ENCODE measurements at regions not wholly inside any gene's neighbourhood (a gene's known extent, or its start where the extent isn't known, plus 50 kb on each side); places are given as distances from the start of the nearest gene placed in this dataset.

- DNase-seq: no peak
Observed at GRCh38 chr16:85534536-85535351, 78.4 kb upstream of the GSE1 start.

DNA sequence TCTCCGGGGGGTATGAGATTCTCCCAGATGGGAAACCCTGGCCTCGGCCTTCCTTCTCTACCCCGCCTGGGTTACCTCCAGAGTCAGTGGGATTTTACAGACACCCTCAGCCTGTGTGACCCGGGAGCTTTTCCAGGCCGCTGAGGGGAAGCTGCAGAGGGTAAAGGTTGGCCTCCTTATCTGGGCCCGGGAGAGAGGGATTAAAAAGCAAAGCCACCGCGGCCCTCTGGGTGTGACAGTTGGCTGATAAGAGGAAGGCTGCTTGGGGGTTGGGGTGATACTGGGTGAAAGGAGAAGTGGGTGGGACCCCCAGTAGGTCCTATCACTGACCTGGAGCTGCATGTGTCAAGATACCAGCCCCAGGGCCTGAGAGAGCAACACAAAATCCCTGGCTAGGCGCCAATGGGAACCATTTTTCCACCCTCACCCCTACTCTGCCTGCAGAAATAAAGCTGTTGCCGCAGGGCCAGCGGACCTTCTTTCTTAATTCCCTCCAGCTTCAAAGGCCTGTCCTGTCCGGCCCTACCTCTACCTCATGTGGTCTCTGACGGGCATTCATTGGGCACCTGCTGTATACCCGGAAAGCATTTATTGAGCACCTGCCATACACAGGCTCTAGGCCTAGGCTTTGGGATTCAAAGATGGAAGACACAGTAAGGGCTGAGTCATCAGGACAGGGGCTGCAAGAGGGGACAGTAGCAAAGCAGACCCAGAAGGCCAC is 77.6 kb upstream of the GSE1 start:
- DNase-seq: peak; percentile 92 to 95

DNA sequence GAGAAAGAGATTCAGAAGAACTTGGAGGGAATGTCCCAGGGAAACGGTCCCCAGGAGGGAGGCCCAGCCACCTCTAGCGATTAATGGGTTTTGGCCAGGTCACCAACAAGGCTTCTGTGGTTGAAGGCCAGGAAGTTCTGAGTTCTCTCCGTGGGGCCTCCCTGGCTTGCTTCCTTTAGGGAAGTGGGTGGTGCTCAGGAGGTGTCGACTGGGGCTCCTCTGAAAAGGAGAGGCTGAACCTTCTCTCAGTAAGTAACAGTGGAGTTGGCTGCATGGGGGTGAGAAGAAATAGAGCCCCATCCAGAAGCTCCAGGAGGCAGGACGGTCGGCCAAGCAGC is 77.1 kb upstream of the GSE1 start:
- DNase-seq: peak; percentile 86 to 87

- DNase-seq: no peak
Observed at GRCh38 chr16:85536411-85537330, 76.5 kb upstream of the GSE1 start.

DNA sequence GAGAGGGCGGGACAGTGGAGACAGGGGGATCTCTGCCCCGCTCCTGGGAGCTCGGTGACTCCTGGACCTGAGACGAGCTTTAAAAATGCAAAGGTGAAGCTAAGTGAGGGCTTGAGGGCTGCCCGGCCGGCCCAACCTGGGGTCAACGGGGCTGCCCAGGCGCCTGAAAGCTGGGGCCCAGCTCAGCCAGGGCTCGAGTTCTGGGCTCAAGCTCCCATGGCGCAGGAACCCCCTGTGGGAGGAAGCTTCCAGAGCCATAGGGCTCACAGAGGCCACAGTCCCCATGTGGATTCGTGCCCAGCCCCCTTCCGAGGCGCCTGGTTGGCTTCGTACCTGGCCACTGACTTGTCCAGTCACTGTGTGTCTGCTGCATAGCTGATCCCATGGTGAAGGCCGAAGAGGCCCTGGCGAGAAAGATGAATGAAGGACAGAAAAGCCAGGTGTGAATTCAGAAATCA is 75.8 kb upstream of the GSE1 start:
- DNase-seq: no peak

- DNase-seq: no peak
Observed at GRCh38 chr16:85537795-85538401, 75.2 kb upstream of the GSE1 start.

DNA sequence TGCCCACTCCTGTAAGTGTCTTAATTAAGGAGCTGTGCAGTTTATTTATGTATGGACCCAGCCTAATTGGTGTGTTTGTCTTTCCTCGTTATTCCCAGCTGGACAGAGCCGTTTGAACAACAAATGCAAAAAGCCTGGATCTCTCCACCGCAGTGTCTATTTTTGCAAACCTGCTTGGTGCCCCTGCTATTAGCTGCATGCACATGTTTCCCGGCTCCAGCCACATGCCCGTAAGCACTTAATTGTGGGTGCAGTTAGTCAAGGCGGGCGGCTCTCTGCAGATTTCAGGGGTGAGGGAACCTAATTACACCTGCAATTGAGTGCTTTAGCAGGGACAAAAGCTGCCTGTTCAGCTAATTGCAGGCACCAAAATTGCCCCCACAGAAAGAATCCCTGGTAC is 74.0 kb upstream of the GSE1 start:
- DNase-seq: no peak

DNA sequence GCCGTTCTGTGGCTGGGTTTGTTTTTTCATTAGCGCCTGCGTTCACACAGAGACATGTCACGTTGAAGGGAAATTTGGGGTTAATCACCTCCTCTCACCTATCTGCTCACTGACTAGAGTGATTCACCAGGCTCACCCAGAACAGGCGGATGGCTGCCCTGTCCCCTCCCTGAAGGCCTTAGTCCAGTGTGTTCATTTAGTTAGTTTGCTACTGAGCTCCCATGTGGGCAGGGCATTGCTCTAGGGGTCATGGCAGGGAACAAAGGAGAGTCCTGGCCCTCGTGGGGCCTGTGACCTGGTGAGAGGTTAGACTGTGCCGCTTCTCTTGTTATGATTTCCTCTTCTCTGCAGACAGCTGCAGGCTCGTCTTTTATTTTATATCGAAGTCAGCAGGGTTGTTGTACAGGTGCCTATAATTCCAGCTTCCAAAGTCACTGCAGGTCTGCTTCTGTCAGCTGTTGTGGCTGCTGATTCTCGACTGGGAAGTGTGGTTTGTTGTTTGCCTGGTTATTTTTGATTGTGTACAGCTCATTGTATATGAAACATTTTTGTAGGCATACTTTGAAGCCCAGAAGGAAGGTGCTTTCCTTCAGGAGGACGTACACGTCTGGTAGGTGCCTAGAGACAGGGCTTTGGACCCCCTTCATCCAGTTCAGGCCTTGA is 73.4 kb upstream of the GSE1 start:
- no peak for DNase-seq

- DNase-seq: no peak
Observed at GRCh38 chr16:85541181-85541580, 71.9 kb upstream of the GSE1 start.

GRCh38 chr16:85541619-85541979 is 71.5 kb upstream of the GSE1 start:
- no peak for DNase-seq

DNA sequence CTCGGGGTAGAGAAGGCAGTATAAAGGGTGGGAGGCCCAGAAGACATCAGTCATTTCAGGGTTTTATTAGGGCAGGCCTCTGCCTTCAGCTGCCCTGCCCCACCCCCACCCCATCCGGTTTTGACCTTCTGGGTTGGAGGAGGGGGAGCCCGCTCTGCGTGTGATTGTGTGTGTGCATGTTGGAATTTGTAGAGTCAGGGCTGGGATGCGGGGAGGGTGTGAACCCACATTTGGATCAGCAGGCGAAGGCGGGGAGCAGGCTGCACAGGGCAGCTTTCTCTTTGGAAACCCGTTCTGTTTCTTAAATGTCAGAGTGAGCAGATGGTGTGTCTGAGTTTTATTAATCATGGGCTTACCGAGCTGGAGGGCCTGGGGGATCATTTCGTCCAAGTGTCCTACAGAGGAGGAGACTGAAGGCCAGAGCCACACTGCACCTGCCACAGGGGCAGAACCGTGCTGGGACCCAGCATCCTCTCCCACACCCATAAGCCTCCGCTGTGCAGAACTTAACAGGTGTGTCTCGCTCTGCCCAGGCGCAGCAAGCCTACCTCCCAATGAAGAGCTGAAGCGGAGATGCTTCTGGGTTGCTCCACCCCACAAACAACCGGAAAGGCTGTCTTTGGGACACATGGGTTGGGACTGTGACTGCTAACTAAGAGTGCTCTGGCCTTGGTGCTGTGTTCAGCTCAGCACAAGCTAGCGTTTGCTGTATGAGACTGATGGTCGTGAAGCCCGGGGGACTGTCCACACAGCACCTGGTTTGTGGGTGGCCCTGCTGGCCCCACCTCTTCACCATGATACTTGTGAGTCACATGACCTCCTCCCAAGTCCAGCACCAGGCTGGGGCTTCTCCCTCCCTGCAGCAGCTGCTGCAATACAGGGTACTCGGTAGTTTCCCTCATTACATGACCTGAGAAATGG is 70.9 kb upstream of the GSE1 start:
- no peak for DNase-seq

DNA sequence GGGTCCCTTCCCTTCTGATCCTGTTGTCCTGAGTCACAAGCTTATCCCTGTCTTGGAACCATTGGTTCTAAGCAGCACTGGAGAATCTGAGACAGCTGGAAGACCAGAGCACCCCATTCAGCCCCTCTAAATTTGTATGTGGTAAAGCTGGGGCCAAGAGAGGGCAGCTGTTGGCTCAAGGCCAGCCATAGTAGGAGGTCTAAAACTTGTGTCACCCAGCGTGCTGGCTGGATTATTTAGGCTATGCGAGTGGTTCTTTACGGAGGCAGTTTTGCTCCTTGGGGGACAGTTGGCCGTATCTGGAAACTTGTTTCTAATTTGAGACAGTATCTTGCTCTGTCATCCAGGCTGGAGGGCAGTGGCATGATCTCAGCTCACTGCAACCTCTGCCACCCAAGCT is 69.6 kb upstream of the GSE1 start:
- no peak for DNase-seq

GRCh38 chr16:85544016-85544415 is 69.1 kb upstream of the GSE1 start:
- no peak for DNase-seq

- no peak for DNase-seq
Observed at GRCh38 chr16:85544668-85545067, 68.5 kb upstream of the GSE1 start.

DNA sequence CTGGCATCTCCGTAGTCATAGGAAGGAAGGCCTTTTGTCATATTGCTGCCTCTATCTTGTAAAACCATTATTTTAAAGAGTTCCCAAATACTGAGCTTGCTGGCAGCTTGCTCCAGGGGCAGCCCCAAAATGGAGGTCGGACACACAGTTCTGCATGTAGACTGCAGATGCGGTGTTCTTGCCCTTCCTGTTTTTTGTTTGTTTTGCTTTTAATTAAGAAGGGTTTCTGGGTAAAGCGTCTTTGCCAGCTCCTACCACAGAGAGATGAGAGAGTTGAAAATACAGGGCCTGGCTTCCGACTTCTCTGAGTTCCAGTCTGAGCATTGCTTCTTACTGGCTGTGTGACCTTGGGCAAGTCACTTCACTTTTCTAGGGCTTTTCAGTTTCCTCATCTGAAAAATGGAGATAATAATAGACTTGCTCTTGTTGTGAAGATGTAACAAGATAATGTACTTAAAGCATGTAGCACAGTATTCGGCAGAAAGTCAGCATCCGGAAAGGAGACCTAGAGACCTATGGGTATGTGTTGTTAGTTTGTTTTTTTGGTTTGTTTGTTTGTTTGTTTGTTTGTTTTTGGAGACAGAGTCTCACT is 67.8 kb upstream of the GSE1 start:
- no peak for DNase-seq

- no peak for DNase-seq
Observed at GRCh38 chr16:85546585-85547447, 66.3 kb upstream of the GSE1 start.

DNA sequence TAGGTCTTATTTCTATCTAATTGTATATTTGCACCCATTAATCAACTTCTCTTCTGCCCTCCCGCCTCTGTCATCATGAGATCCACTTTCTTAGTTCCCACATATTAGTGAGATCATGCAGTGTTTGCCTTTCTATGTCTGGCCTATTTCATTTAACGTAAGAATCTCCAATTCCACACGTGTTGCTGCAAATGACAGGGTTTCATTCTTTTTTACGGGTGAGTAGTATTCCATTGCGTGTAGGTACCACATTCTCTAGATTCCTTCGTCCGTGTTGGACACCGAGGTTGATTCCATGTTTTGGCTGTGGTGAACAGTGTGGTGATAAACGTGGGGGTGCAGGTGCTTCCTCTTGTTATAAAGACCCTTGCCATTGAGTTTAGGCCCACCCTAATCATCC is 64.7 kb upstream of the GSE1 start:
- no peak for DNase-seq

DNA sequence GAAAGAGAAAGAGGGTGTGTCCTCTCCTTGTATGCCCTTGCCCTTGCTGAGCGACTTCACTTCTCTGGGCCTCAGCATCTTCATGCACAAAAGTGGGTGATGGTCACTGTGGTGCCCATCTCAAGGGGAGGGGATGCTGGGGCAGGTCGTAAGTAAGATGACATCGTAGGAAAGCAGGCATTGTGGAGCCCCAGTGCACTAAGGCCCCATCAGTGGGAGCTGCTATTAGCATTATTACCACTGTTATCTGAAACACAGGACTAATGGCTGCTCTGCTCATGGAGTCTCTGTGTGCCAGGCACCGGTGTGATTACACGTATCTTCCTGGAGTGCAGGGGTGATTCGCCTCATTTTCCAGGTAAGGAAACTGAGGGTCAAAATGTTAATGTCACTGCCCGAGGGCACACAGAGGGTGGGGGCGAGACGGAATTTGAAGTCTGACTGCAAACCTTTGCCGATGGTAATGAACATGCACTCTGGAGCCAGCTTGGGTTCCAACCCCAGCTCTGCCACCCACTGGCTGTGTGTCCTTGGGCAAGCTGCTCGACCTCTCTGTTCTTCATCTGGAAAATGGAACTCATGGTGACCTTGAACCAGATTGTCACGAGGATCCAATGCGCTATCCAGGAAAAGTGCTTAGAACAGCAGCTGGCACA is 63.2 kb upstream of the GSE1 start:
- DNase-seq: no peak

DNA sequence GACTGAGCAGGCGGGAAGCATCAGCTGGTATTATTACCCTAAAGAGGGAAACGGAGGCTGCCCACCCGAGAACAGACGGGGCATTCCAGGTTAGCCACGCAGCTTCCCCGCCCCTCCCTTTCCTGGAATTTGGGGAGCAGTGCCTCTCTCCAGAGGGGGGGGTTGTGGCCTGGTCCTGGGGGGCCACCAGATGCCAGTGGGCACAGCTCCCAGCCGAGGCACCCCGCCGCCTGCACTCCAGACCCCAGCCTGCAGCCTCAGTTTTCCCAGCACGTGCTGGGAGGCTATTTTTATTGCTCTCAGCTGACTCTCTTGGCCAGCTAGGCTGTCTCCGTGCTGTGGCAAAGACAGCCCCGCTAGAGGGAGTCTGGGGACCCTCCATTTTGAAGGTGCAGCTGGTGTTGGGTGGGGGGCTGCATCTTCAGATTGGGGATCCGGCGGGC is 62.7 kb upstream of the GSE1 start:
- no peak for DNase-seq
